Neural cell (in vitro differentiated cells): ENCODE measurements at regions not wholly inside any gene's neighbourhood (a gene's known extent, or its start where the extent isn't known, plus 50 kb on each side); places are given as distances from the start of the nearest gene placed in this dataset.

Source experiments
- CTCF ChIP-seq: fragments of 450-650 bp; IDR thresholded peaks from 2 replicates; pipeline ENCODE4 v1.5.1; 2014; ENCODE audit warnings: antibody characterized with exemption, mild to moderate bottlenecking, moderate library complexity; ENCODE audit not compliant: poor library complexity, severe bottlenecking
- EP300 ChIP-seq: fragments of 450-650 bp; conservative IDR thresholded peaks from 2 replicates; pipeline ENCODE4 v1.6.1; 2014; ENCODE audit warnings: antibody characterized with exemption, mild to moderate bottlenecking, moderate library complexity; ENCODE audit not compliant: poor library complexity, severe bottlenecking
- EZH2 ChIP-seq: fragments of 200-600, 300-800 bp; shearing (Covaris generic), sonication (generic); IDR thresholded peaks from 2 replicates; pipeline ENCODE4 v1.6.1; 2014; ENCODE audit warnings: antibody characterized with exemption, low read length, borderline replicate concordance, mild to moderate bottlenecking; ENCODE audit not compliant: insufficient read depth, poor library complexity, severe bottlenecking
- MXI1 ChIP-seq: fragments of 450-650 bp; conservative IDR thresholded peaks from 2 replicates; pipeline ENCODE4 v1.6.1; 2014; ENCODE audit warnings: antibody characterized with exemption, mild to moderate bottlenecking; ENCODE audit not compliant: poor library complexity, severe bottlenecking
- POLR2AphosphoS5 ChIP-seq: IDR thresholded peaks from 2 replicates; pipeline ENCODE4 v1.6.1; 2012
- RAD21 ChIP-seq: fragments of 450-650 bp; conservative IDR thresholded peaks from 2 replicates; pipeline ENCODE4 v1.6.1; 2014; ENCODE audit warnings: antibody characterized with exemption, mild to moderate bottlenecking, moderate library complexity
- REST ChIP-seq: IDR thresholded peaks from 2 replicates; pipeline ENCODE4 v1.6.1; 2012; ENCODE audit warnings: borderline replicate concordance
- SMC3 ChIP-seq: fragments of 450-650 bp; conservative IDR thresholded peaks from 2 replicates; pipeline ENCODE4 v1.6.1; 2014; ENCODE audit warnings: antibody characterized with exemption, mild to moderate bottlenecking, moderate library complexity; ENCODE audit not compliant: poor library complexity
- TAF1 ChIP-seq: IDR thresholded peaks from 2 replicates; pipeline ENCODE4 v1.6.1; 2012; ENCODE audit warnings: low read depth

- TF ChIP-seq CTCF: no peak
- no peak for TF ChIP-seq POLR2AphosphoS5
- TF ChIP-seq EZH2: no peak
- no peak for TF ChIP-seq SMC3
- no peak for TF ChIP-seq EP300
- TF ChIP-seq TAF1: no peak
- TF ChIP-seq REST: no peak
- no peak for TF ChIP-seq RAD21
- no peak for TF ChIP-seq MXI1
These were observed 274.1 kb upstream of the COBL start for GRCh38 chr7:51590746-51591145.
